ENCODE measurements at regions not wholly inside any gene's neighbourhood (a gene's known extent, or its start where the extent isn't known, plus 50 kb on each side); places are given as distances from the start of the nearest gene placed in this dataset.

GRCh38 chr5:148909766-148910165 lies 83.4 kb downstream of the ADRB2 start:
- TF ChIP-seq CTCF (IDR thresholded peaks at IDR 0.05) (no peak), POLR2A (IDR thresholded peaks at IDR 0.05) (no peak), POLR2AphosphoS5 (IDR thresholded peaks at IDR 0.05) (no peak), EP300 (IDR thresholded peaks at IDR 0.05) (no peak)
